ENCODE measurements at regions not wholly inside any gene's neighbourhood (a gene's known extent, or its start where the extent isn't known, plus 50 kb on each side); places are given as distances from the start of the nearest gene placed in this dataset.

GRCh38 chr4:14111730-14112181 lies 484.2 kb upstream of the BOD1L1 start (continued):
- no peak for TF ChIP-seq PRDM2 (tag by site-specific recombination; IDR thresholded peaks at IDR 0.05; ENCODE audit: borderline replicate concordance)
- no peak for TF ChIP-seq ZNF677 (tag by site-specific recombination; IDR thresholded peaks at IDR 0.05)
- no peak for TF ChIP-seq ZFP69B (tag by site-specific recombination; IDR thresholded peaks at IDR 0.05)
- TF ChIP-seq GLIS1 (tag by site-specific recombination; IDR thresholded peaks at IDR 0.05), result no peak

GRCh38 chr4:14115106-14115505 lies 487.6 kb upstream of the BOD1L1 start:
- POLR2A ChIA-PET, result no interaction called here
- Histone ChIP-seq H3K36me3 (ENCODE audit: control insufficient read depth in 2 of 2, insufficient read depth in 1 of 2, low read length in 2 of 2) (no peaks in the 10 kb centered on the region), H3K4me3 (ENCODE audit: low read depth, low read length) (no peak overlapping the region), H3K9me3 (ENCODE audit: control insufficient read depth, insufficient read depth, low read depth, low read length) (no peaks in the 10 kb centered on the region), H3K4me1 (ENCODE audit: control insufficient read depth, insufficient read depth, low read length) (no peaks in the 10 kb centered on the region), H3K27ac (ENCODE audit: extremely low read depth, low read depth, low read length) (no peak overlapping the region)
- CTCF ChIA-PET, result no interaction called here
- TF ChIP-seq ZNF701 (tag by site-specific recombination; IDR thresholded peaks at IDR 0.05) (no peak), OSR2 (tag by site-specific recombination; IDR thresholded peaks at IDR 0.05) (no peak), MYNN (tag by site-specific recombination; IDR thresholded peaks at IDR 0.05; ENCODE audit: borderline replicate concordance) (no peak), ZNF629 (tag by site-specific recombination; IDR thresholded peaks at IDR 0.05) (no peak), ZNF112 (tag by site-specific recombination; IDR thresholded peaks at IDR 0.05) (no peak), GLI2 (tag by site-specific recombination; IDR thresholded peaks at IDR 0.05; ENCODE audit: borderline replicate concordance, low read depth) (no peak), ZNF561 (tag by site-specific recombination; IDR thresholded peaks at IDR 0.05; ENCODE audit: borderline replicate concordance) (no peak), PRDM2 (tag by site-specific recombination; IDR thresholded peaks at IDR 0.05; ENCODE audit: borderline replicate concordance) (no peak), ZNF132 (tag by site-specific recombination; IDR thresholded peaks at IDR 0.05; ENCODE audit: borderline replicate concordance) (no peak), ELK4 (IDR thresholded peaks at IDR 0.05; ENCODE audit: borderline replicate concordance, low read depth, low read length) (no peak), ZNF785 (tag by site-specific recombination; IDR thresholded peaks at IDR 0.05) (no peak), ZNF518A (tag by site-specific recombination; conservative IDR thresholded peaks at IDR 0.05; ENCODE audit: low read depth) (no peak), ZNF121 (tag by site-specific recombination; IDR thresholded peaks at IDR 0.05) (no peak), ZNF677 (tag by site-specific recombination; IDR thresholded peaks at IDR 0.05) (no peak)

All from HEK293 (cell line).